ENCODE measurements at regions not wholly inside any gene's neighbourhood (a gene's known extent, or its start where the extent isn't known, plus 50 kb on each side); places are given as distances from the start of the nearest gene placed in this dataset.
"Not testable (repeated sequence)": the region's sequence is repeated elsewhere in the genome, so short reads cannot be mapped to it uniquely, and the experiment has no call there.

DNA sequence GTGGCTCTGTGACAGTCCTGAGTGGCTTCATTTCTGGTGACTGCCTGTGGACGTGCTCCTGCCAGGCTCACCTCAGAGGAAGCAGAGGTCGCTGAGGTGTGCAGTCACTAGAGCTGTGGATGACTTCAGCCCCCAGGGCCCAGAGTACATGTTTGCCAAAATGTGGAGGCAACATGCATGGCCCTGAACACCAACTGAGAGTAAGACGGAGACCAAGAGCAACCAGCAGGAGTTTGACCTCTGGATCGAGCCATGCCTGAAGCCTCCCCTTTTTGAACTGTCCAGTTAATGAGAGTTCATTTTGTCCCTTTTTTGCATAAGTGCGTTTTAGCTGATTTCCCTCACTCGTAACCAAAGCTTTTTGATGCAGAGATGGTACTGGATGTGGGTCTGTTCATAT lies 184.9 kb downstream of the RTP5 start:
- DNase-seq: no peak

DNA sequence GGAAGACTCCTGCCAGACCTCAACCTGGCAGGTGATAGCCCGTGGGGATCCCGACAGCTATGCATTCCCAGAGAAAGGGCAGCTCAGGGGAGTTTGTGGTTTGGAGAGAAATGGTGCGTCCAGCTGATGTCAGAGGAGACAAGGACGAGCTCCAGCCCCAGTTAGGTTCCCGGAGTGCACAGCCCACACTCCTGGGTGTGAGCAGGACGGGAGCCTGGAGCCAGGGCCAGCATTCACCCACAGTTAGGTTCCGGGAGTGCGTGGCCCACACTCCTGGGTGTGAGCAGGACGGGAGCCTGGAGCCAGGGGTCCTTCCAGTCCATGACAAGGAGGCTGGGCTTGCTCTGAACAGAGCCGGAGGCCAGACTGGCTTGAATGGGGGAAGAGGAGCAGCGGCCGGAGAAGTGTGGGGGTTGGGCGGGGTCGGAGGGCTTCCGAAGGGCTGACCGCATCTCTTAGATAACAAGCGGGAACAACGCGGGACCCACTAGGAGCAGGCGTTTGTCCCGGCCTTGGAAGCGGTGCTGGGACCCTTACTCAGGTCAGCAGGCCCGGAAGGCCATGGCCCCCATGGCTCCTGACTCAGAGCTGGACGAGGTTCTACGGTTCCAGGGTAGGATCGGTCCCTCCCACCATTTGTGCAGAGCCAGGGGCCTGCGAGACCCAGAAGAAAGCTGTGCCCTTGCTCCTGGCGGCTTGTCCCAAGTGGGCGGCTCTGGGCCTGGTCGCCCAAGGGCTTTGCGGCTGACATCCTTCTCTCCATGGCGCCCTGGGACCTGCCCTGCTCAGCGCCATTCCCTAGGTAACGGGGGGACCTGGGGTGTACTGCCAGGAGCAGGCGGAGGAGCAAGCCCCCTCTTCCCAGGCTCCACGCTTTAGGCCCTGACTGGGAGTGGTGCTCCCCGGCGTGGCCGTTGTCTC lies 185.6 kb downstream of the RTP5 start:
- DNase-seq: no peak

DNA sequence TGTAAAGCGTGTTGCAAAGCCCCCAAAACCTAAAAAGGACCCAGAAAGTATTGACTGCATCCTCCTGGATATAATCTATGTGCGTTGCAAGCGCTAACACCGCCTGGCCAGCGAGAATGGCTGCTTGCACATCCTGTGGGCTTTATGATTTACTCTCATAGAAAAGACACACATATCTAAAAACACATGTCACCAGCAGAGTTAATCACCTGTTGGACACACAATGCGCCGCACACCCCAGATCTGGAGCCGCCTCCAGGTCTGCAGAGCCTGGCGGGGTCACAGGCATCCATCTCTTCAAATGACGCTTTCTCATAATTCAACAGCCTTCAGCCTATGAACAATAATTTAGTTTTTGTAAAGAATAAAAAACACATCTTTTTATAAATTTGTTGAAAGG lies 186.5 kb downstream of the RTP5 start:
- DNase-seq: no peak

DNA sequence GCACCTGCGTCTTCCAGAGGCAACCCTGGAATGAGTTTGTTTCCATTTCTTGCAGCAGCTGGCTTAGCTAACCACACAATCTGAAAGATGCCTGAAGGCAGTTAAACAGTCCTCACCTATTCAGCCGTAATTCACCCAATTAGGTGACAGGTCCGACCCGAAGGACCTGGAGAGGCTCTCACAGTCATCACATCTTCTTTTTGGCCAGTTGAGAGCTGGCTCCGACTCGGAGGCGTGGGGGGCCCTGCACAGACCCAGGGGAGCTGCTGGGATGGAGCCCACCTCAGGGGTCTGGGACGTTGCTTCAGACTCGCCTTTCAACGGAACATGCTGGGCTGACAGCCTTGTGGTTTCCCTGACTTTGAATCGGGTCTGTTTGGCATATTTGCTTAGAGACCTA lies 187.3 kb downstream of the RTP5 start:
- DNase-seq: no peak

DNA sequence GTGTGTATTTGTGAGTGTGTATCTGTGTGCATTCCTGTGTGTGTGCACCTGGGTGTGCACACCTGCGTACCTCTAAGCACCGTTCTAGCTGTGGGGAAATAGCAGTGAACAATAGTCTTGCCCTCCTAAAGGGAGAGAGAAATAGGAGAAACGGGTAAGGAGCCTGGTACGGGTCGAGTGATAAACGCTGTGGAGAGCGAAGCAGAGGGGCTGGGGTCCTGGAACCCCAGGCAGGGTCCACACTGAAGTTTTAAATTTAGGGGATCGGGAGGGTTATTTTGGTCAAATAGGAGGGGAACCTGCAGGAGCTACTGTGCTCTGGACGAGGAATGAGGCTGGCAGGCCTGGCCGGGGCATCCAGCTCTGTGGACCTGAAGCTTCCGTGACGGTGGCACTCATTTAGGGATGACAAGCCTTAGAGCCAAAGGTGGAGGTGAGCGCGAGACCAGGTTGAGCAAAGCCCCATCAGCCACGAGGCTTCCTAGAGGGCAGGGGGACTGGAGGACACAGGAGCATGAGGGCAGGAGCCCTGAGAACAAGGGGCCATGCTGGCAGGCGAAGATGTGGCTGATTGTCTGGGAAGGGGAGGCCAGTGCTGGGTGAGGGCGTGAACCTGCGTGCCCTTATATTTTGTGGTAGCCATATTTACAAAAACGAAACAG lies 188.0 kb downstream of the RTP5 start:
- no peak for DNase-seq

DNA sequence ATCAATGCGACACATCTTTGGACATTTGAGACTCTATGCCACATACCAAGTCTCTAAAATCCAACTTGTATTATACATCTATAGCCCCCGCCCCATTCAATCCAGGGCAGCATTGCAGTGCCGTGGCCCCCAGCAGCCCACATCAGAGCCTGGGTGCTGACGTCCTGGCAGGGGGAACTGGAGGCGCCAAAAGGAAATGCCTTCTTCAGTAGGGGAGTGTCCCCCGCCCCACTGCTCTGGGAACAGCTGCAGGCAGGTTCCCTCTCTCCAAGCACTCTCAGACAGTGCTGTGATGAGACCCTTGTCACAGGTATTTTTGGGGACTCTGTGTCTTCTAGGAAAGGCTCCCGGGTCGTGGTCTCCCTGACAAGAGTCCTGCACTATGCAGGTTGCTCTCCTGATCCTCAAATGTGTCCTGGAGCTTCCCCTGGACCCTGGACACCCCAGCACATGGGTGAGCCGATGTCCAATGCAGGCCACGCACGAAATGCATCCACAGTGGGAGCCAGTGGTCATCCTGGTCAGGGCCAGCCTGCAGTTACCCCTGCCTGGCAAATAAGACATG lies 188.7 kb downstream of the RTP5 start:
- DNase-seq: no peak

DNA sequence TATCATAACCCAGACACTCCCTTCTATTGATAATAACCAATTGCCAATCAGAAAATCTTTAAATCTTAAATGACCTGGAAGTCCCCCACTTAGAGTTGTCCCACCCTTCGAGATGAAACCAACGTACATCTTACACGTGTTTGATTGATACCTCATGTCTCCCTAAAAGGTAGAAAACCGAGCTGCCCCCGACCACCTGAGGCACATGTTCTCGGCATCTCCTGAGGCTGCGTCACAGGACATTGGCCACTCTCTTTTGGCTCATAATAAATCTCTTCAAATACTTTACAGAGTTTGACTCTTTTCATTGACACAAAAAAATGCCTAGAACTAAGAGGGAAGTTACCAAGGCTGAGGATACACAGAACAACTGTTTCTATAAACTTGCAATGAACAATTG lies 190.0 kb downstream of the RTP5 start:
- DNase-seq: no peak

DNA sequence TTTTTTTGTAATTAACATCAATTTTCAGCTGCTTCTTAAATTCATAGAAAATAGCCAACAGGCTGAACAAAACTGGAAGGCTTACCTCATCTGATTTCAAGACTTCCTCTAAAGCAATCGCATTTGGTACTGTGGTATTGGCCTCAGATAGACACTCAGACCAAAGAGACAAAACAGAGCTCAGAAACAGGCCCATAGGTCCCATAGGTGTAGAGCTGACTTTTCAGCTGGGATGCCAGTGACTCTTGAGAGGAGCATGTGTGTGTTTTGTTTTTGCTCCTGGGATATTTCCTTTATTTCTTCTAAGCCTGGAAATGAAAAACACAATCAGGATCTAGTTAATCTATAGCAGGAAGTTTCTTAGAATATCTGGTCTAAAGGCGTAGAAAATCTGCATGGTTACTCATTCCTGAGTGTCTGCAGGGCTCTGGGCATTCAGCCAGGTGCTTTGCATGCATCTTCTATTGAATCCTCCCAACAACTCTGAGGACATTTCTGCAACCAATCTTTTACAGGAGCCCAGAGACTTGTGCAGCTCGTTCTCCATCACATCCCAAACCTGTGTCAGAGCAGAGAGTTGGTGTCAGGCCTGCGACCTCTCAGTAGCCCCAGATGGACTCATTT lies 190.8 kb downstream of the RTP5 start:
- no peak for DNase-seq

DNA sequence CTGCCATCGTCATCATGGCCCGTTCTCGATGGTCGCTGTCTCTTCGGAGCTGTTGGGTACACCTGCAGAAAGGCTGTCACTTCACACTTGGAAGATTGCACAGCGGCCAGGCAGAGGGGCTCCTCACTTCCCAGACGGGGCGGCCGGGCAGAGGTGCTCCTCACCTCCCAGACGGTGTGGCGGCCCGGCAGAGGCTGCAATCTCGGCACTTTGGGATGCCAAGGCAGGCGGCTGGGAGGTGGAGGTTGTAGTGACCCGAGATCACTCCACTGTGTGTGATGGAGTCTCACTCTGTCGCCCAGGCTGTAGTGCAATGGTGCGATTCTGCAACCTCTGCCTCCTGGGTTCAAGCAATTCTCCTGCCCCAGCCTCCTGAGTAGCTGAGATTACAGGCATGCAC lies 192.4 kb downstream of the RTP5 start:
- DNase-seq: not testable (repeated sequence)

DNA sequence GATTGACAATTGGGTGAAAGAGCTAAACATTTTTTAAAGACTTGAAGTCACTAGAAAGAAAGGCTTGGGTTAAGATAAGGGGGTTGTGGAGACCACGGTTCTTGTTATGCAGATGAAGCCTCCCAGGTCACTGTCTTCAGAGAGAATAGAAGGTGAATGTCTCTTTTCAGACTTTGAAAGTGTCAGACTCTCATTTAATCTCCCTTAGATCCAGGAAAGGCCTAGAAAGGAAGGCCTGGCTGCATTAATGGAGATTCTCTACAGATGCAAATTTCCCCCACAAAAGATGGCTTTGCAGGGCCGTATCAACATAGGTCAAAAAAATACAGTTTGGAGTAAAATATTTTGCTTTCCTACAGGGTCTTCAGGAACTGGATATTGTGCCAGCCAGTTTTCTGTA lies 193.9 kb downstream of the RTP5 start:
- DNase-seq: no peak

DNA sequence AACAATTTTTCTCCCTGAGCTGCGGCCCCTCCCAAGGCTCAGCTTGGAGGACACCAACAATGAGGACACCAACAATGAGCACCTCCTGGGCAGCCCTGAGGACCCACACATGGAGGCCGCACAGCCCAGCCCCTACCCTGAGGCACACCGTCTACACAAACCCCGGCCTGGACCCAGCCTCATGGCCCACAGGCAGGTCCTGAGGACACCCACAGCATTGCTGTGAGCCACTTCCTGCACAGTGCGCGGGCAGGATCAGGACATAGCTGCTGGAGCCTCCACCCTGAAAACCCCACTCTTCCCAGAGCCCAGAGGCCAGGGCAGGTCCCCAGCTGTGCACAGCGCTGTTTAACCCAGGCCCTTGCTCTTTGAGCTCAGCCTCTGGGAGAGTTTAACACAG lies 194.3 kb downstream of the RTP5 start:
- DNase-seq: no peak

DNA sequence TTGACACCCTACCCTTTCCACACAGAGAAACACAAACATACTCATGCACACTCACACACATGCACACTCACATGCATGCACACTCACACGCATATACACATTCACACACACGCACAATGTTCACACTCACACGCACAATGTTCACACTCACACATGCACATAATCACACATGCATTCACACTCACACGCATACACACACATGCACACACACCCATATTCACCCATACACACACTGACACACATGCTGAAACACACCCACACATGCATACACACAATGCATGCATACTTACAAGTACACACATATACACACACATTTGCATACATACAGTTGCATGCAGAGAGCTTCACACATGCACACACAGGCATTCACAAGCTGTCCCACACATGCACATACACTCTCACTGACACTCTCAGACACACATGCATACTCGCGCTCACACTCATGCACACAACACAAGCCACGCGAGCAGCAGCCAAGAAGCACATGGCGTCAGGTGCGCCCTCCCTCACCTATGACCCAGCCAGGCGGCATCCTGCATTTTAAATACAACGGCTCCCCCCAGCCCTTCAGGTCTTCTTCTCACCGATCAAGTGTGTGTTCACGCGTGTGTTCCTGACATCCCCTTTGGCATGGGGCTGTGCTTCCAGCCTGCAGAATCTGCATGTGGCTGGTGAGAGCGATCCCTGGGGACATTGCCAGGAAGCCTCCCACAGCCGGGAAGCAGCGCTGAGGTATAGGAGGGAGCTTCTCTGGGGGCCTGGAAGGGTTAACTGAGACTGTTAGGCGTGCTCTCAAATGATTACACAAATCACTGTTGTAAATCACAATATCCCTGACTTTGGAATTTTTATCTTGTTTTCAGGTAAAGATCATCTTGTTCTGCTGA lies 195.1 kb downstream of the RTP5 start:
- DNase-seq: no peak

DNA sequence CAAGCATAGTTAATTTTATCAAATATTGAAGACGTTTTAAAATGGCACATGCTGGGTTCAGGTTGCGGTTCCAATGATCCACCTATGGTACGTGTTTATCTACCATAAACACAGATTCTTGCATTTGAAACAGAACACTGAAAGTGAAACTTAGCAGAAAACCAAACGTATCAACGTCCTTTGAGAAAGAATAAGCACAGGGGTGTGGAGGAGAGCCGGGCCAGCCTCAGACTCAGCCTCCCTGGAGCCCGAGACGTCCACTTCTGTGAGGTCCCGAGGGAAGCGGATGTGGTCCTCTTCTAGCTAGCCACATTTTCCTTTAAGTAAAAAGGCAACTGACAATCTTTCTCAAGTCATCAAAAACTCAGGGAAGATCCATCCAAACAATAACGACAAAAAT lies 195.9 kb downstream of the RTP5 start:
- no peak for DNase-seq

DNA sequence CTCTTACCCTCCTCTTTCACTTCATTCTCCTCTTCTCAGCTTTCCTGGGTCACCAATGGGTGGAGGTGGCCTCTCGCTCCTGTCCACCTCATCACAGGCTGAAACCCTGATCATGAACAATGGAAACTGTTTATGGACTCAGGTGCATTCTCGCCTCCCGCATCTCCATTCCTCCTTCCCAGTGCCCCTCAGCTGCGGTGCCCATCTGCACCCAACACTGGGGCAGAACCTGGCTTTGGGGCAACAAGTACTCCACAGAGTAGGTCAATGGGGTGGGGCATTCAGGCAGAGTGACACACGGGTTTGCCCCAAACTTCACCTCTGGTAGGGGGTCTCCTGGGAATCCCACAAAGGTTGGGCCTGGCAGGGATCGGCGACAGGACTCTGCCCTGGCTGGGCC lies 199.5 kb downstream of the RTP5 start:
- DNase-seq: no peak

DNA sequence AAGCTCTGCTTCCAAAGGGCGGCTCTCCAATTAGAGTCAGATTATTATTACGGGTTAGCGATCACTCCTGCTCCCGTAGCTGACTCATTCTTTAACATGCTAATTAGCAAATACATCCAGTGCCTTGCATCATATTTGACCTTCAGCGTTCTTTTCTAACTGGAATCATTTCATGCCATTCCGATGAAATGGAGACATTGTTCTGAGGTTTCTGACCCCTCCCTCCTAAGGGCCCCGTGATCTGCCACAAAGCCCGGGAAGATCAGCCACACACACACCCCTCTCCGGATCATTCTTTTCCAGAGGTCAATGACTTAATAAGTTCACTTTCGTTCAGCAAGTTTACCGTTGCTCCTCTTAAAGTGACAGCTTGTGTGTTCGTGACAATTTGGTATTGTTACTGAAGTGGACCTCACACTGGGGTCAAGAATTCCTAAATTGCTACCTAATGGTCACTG lies 200.4 kb downstream of the RTP5 start:
- DNase-seq: peak; percentile 45

DNA sequence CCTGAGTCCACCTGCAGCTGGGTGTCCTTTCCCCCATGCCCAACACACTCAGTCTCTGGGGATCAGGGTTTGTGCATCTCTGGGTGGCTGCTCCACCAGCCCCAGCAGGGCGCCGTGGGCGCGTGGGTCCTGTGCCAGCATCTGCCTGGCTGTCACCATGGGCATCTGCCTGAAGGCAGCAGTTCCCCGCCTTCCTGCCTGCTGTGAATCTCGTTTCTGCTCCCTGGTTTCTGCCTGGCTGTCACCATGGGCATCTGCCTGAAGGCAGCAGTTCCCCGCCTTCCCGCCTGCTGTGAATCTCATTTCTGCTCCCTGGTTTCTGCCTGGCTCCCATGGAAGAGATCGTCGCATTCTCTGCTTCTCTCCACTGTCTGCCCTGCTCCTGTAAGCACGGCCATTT lies 201.2 kb downstream of the RTP5 start:
- DNase-seq: not testable (repeated sequence)

DNA sequence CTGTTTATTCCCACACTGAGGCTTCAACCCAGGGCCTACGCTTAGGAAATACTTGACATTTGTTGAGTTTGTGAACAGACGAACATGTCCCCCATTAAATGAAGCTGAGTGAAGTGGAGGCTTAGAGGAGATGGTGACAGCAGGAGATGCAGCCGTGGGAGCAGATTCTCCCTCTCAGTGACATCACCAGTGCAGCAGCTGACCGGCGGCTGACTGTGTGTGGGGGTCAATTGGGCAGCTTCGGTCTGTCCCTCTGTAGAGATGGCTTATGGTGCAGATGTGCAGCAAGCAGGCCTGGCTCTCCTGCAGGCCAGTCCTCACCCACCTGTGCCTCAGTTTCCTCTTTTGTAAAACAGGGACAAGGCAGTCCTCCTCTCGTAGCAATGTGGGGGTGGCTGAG lies 201.8 kb downstream of the RTP5 start:
- not testable (repeated sequence) for DNase-seq

DNA sequence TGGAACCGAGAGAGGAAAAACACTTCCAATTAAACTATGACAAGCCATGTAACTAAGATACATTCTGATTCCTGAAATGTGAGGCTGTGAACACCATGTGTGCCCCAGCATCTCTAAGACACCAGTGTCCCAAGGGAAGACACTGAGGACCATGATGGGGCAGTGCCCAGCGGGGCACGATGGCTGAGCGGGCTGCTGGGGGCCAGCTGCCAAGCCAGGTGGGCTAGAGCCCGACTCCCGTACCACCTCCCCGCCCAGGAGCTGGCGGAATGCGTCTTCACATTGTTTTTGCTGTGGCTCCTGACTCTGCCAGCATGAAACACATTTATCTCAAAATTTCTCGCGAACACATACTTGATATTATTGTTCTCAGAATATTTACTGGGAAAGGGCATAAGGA lies 202.4 kb downstream of the RTP5 start:
- DNase-seq: not testable (repeated sequence)

DNA sequence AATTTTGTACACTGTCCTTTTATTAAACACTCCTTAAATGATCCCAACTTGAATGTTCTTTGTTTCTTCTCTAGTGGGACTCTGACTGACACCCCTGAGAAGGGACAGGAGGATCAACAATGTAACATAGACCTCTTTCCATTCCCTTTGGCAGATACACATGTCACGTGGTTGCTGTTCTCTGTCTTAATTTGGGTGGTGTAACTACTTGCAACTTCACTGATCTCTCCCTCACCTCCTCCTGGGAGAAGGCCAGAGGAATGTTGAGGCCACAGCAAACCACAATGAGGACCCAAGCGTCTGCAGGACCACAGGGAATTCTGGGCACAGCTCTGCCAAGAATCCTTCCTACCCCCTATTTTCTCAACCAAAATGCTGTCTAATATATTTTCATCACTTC lies 205.6 kb downstream of the RTP5 start:
- no peak for DNase-seq

DNA sequence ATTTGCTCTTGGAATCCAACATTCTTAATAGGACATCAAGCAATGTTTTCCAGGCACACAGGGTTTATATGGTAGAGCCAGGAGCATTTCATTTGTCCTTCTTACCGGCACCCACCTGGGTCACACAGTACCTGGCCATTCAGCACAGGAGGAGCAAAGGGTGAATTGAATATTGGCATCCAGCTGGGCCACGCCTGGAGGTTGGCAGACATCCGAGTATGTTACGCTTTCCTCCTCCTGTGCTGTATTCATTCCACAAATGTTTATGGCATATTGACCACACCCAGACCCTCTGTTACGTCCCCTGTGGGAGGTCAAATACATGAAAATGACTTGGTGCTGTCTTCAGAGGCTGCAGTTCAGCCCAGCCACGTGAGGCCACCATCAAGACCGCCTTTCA lies 206.2 kb downstream of the RTP5 start:
- DNase-seq: no peak

DNA sequence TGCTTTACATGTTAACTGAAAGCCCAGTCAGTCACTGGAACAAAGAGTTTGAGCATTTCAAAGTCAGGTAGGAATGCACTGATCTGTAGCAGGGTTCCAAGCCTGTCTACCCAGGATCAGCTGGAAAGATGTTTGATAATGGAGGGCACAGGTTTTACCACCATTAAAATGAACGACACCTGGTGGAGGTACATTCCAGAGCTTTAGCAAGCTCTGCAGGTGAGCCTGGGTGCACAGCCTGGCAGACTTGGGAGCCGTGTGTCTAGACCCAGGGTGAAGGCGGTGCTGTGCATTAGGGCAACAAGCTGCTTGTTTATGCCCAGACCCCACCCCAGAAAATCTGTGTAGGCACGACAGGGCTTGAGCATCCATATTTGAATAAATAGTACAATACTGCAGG lies 206.7 kb downstream of the RTP5 start:
- not testable (repeated sequence) for DNase-seq

DNA sequence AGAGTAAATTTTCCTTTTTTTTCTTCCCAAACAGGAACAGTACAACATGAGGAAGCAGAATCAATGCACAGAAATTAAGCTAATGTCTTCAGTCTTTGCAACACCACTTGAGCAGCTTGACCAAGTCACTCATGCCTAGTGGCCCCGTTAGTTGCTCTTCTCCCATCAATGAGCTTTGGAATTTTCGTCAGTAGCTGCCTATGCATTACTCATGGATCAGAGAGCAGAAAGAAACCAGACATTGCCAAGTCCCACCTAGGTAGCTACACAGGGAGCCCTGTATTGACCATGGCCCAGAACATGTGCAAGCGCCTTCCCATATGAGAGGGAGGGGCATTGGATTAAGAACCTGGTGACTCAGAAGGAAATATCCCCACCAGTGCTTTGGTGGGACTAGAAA lies 208.9 kb downstream of the RTP5 start:
- DNase-seq: not testable (repeated sequence)

Measured in T1000 (cell line).